H9 (cell line): ENCODE measurements at regions not wholly inside any gene's neighbourhood (a gene's known extent, or its start where the extent isn't known, plus 50 kb on each side); places are given as distances from the start of the nearest gene placed in this dataset.

ENCODE experiments used
- DNase-seq: peaks from one replicate; pipeline ENCODE4 v3.0.0-alpha.2; 2017
- H2AFZ ChIP-seq: one replicate; pipeline ENCODE4 v1.6.1; 2013; ENCODE audit warnings: mild to moderate bottlenecking, low read length, control low read depth, moderate library complexity
- H2AK5ac ChIP-seq: 2 replicates; pipeline ENCODE4 v1.6.1; 2013; ENCODE audit warnings: low read length, control low read depth, mixed read lengths; ENCODE audit not compliant: insufficient read length
- H2BK120ac ChIP-seq: one replicate; pipeline ENCODE4 v1.6.1; 2013; ENCODE audit warnings: low read depth, mild to moderate bottlenecking, low read length, control low read depth, inconsistent platforms; ENCODE audit not compliant: poor library complexity, severe bottlenecking
- H2BK12ac ChIP-seq: 2 replicates; pipeline ENCODE4 v1.6.1; 2013; ENCODE audit warnings: low read length, control low read depth, mixed read lengths, low read depth; ENCODE audit not compliant: insufficient read length
- H2BK15ac ChIP-seq: 2 replicates; pipeline ENCODE4 v1.6.1; 2013; ENCODE audit warnings: low read depth, low read length, control low read depth
- H2BK20ac ChIP-seq: one replicate; pipeline ENCODE4 v1.6.1; 2013; ENCODE audit warnings: low read depth, mild to moderate bottlenecking, low read length, control low read depth, inconsistent platforms; ENCODE audit not compliant: poor library complexity, severe bottlenecking
- H2BK5ac ChIP-seq: 2 replicates; pipeline ENCODE4 v1.6.1; 2013; ENCODE audit warnings: low read length, control low read depth, mixed read lengths; ENCODE audit not compliant: insufficient read length
- H3K14ac ChIP-seq: 2 replicates; pipeline ENCODE4 v1.6.1; 2013; ENCODE audit warnings: low read length, control low read depth; ENCODE audit not compliant: insufficient read depth
- H3K18ac ChIP-seq: 2 replicates; pipeline ENCODE4 v1.6.1; 2013; ENCODE audit warnings: low read depth, mild to moderate bottlenecking, mixed read lengths, low read length, control low read depth; ENCODE audit not compliant: insufficient read length
- H3K23ac ChIP-seq: 2 replicates; pipeline ENCODE4 v1.6.1; 2013; ENCODE audit warnings: low read length, control low read depth, mixed read lengths, low read depth; ENCODE audit not compliant: insufficient read length
- H3K23me2 ChIP-seq: 2 replicates; pipeline ENCODE4 v1.6.1; 2013; ENCODE audit warnings: low read depth, mild to moderate bottlenecking, mixed read lengths, low read length, control low read depth; ENCODE audit not compliant: insufficient read length, poor library complexity, severe bottlenecking
- H3K27ac ChIP-seq: 2 replicates; pipeline ENCODE4 v1.5.1; 2013; ENCODE audit warnings: low read length, control low read depth, mixed read lengths, low read depth; ENCODE audit not compliant: insufficient read length
- H3K27me3 ChIP-seq: 2 replicates; pipeline ENCODE4 v1.6.1; 2013; ENCODE audit warnings: low read length, control low read depth, inconsistent platforms; ENCODE audit not compliant: insufficient read depth
- H3K4ac ChIP-seq: 2 replicates; pipeline ENCODE4 v1.6.1; 2013; ENCODE audit warnings: low read depth, mild to moderate bottlenecking, control low read depth, inconsistent platforms, low read length, moderate library complexity
- H3K4me1 ChIP-seq: 2 replicates; pipeline ENCODE4 v1.6.1; 2013; ENCODE audit warnings: low read length, control low read depth, inconsistent platforms; ENCODE audit not compliant: insufficient read depth
- H3K4me2 ChIP-seq: 2 replicates; pipeline ENCODE4 v1.6.1; 2013; ENCODE audit warnings: low read length, control low read depth, mixed read lengths; ENCODE audit not compliant: insufficient read length, insufficient read depth
- H3K56ac ChIP-seq: 2 replicates; pipeline ENCODE4 v1.6.1; 2013; ENCODE audit warnings: low read depth, mild to moderate bottlenecking, mixed read lengths, low read length, control low read depth; ENCODE audit not compliant: insufficient read length
- H3K79me1 ChIP-seq: 2 replicates; pipeline ENCODE4 v1.6.1; 2013; ENCODE audit warnings: low read depth, mild to moderate bottlenecking, moderate library complexity, low read length, control low read depth, inconsistent platforms; ENCODE audit not compliant: insufficient read depth, poor library complexity, severe bottlenecking
- H3K79me2 ChIP-seq: 2 replicates; pipeline ENCODE4 v1.6.1; 2013; ENCODE audit warnings: low read length, control low read depth, inconsistent platforms; ENCODE audit not compliant: insufficient read depth
- H3K9ac ChIP-seq: 2 replicates; pipeline ENCODE4 v1.6.1; 2013; ENCODE audit warnings: low read length, control low read depth, mixed read lengths; ENCODE audit not compliant: insufficient read length; ENCODE audit errors: extremely low read depth
- H3K9me3 ChIP-seq: one replicate; pipeline ENCODE4 v1.6.1; 2013; ENCODE audit warnings: low read depth, low read length, inconsistent platforms; ENCODE audit not compliant: control insufficient read depth
- H3T11ph ChIP-seq: one replicate; pipeline ENCODE4 v1.6.1; 2013; ENCODE audit warnings: mild to moderate bottlenecking, low read length, control low read depth, inconsistent platforms
- H4K20me1 ChIP-seq: one replicate; pipeline ENCODE4 v1.6.1; 2013; ENCODE audit not compliant: control insufficient read depth, insufficient read length, insufficient read depth
- H4K5ac ChIP-seq: 2 replicates; pipeline ENCODE4 v1.6.1; 2013; ENCODE audit warnings: low read depth, mild to moderate bottlenecking, mixed read lengths, low read length, control low read depth; ENCODE audit not compliant: insufficient read length
- H4K8ac ChIP-seq: replicated peaks from 2 replicates; pipeline ENCODE4 v1.6.1; 2013; ENCODE audit warnings: low read length, control low read depth, mixed read lengths, low read depth; ENCODE audit not compliant: insufficient read length
- H4K91ac ChIP-seq: 2 replicates; pipeline ENCODE4 v1.6.1; 2013; ENCODE audit warnings: low read depth, mild to moderate bottlenecking, moderate library complexity, mixed read lengths, low read length, control low read depth; ENCODE audit not compliant: insufficient read length
- H3K27ac Mint-ChIP-seq, 3 experiments: 2 replicates in 2 of 3; 3 replicates in 1 of 3; pipeline ENCODE4 v1.8.0; 2020 to 2021; ENCODE audit warnings: mixed read lengths in 3 of 3, mild to moderate bottlenecking in 1 of 3, moderate library complexity in 1 of 3
- H3K27me3 Mint-ChIP-seq: 2 replicates; pipeline ENCODE4 v1.8.0; 2021; ENCODE audit warnings: low read depth, mild to moderate bottlenecking, moderate library complexity, mixed read lengths
- H3K36me3 Mint-ChIP-seq, 3 experiments: 2 replicates in 2 of 3; 3 replicates in 1 of 3; pipeline ENCODE4 v1.8.0; 2020 to 2021; ENCODE audit warnings: low read depth in 3 of 3, mixed read lengths in 3 of 3; ENCODE audit not compliant: insufficient read depth in 1 of 3
- H3K4me1 Mint-ChIP-seq, 2 experiments: 2 replicates each; pipeline ENCODE4 v1.8.0; 2020; ENCODE audit warnings: mixed read lengths in 2 of 2
- H3K4me3 Mint-ChIP-seq, 2 experiments: 2 replicates in 1 of 2; 3 replicates in 1 of 2; pipeline ENCODE4 v1.8.0; 2020 to 2021; ENCODE audit warnings: mild to moderate bottlenecking in 2 of 2, mixed read lengths in 2 of 2, moderate library complexity in 1 of 2
- H3K9me3 Mint-ChIP-seq, 2 experiments: 2 replicates in 1 of 2; 3 replicates in 1 of 2; pipeline ENCODE4 v1.8.0; 2020; ENCODE audit warnings: mild to moderate bottlenecking in 2 of 2, mixed read lengths in 2 of 2, moderate library complexity in 1 of 2
- WGBS: extraction: QIAGEN DNeasy Blood & Tissue Kit; methylation state at CpG from one replicate; pipeline ENCODE4 v1.1.7; 2013; ENCODE audit warnings: missing lambda C conversion rate, low lambda C conversion rate, mixed read lengths; ENCODE audit not compliant: insufficient read length; ENCODE audit errors: extremely low coverage; 5-methylcytosine and 5-hydroxymethylcytosine counted together
- TF ChIP-seq, protein P1 (sequence below): fragments of 200-600 bp; sonication (generic); conservative IDR thresholded peaks from 3 replicates; pipeline ENCODE4 v1.8.0; 2021; ENCODE audit warnings: antibody characterized with exemption, mild to moderate bottlenecking

DNA sequence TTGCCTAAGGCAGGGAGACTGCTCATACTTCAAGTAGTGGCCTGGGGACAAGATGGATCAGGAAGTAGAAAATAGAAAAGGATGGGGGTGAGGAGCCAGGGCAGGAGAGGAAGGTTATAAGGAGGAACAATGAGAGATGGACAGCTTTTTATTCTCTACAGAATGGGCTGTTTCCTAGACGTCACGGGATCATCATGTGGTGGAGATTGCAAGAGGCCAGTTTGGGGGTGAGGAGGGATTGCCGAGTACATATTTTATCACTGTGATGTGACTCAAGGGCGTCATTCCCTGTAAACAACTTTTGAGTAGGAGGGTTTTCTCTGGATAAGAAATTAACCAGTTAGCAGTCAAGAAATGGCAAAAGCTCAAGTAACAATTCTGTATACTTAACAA lies 406.3 kb downstream of the ETS1 start:
- no peak overlapping the region for H2BK15ac ChIP-seq
- H4K8ac ChIP-seq: no peak overlapping the region
- no peak overlapping the region for H3K9ac ChIP-seq
- no peak overlapping the region for H3K56ac ChIP-seq
- H4K91ac ChIP-seq: no peak overlapping the region
- no peaks in the 10 kb centered on the region for H3K4me1 Mint-ChIP-seq
- DNase-seq: no peak
- H4K20me1 ChIP-seq: no peaks in the 10 kb centered on the region
- H3K14ac ChIP-seq: no peak overlapping the region
- no peak overlapping the region for H3T11ph ChIP-seq
- H3K4me2 ChIP-seq: no peak overlapping the region
- H3K27me3 Mint-ChIP-seq: no peaks in the 10 kb centered on the region
- WGBS: no CpG with 5 or more reads among the region's 4 CpGs
- H3K23me2 ChIP-seq: no peaks in the 10 kb centered on the region
- no peak overlapping the region for H2BK12ac ChIP-seq
- no peak overlapping the region for H2BK120ac ChIP-seq
- H3K79me2 ChIP-seq: no peaks in the 10 kb centered on the region
- no peak overlapping the region for H2AFZ ChIP-seq
- H3K4ac ChIP-seq: no peak overlapping the region
- H3K4me3 Mint-ChIP-seq: no peak overlapping the region
- H3K79me1 ChIP-seq: no peaks in the 10 kb centered on the region
- no peak overlapping the region for H3K27ac Mint-ChIP-seq
- no peaks in the 10 kb centered on the region; the same call in 1 of the 2 replicates for H3K4me1 ChIP-seq
- H3K27ac ChIP-seq: no peak overlapping the region
- H4K5ac ChIP-seq: no peak overlapping the region
- H3K27me3 ChIP-seq: no peaks in the 10 kb centered on the region
- H2BK5ac ChIP-seq: no peak overlapping the region
- H2BK20ac ChIP-seq: no peak overlapping the region
- H3K9me3 Mint-ChIP-seq: peaks cover 16% of the 10 kb centered on the region in 2 experiments
- H3K9me3 ChIP-seq: no peaks in the 10 kb centered on the region
- H3K36me3 Mint-ChIP-seq: peaks cover under 1 to 17% (median under 1%) of the 10 kb centered on the region in 3 experiments; a peak in 5 of 7 replicates
- no peak overlapping the region for H3K18ac ChIP-seq
- TF ChIP-seq, protein P1, sequence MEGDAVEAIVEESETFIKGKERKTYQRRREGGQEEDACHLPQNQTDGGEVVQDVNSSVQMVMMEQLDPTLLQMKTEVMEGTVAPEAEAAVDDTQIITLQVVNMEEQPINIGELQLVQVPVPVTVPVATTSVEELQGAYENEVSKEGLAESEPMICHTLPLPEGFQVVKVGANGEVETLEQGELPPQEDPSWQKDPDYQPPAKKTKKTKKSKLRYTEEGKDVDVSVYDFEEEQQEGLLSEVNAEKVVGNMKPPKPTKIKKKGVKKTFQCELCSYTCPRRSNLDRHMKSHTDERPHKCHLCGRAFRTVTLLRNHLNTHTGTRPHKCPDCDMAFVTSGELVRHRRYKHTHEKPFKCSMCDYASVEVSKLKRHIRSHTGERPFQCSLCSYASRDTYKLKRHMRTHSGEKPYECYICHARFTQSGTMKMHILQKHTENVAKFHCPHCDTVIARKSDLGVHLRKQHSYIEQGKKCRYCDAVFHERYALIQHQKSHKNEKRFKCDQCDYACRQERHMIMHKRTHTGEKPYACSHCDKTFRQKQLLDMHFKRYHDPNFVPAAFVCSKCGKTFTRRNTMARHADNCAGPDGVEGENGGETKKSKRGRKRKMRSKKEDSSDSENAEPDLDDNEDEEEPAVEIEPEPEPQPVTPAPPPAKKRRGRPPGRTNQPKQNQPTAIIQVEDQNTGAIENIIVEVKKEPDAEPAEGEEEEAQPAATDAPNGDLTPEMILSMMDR: no peak
- H3K23ac ChIP-seq: no peak overlapping the region
- H2AK5ac ChIP-seq: no peak overlapping the region
